Tibial nerve (tissue), 4 donors: ENCODE measurements at regions not wholly inside any gene's neighbourhood (a gene's known extent, or its start where the extent isn't known, plus 50 kb on each side); places are given as distances from the start of the nearest gene placed in this dataset.

Source experiments
- EP300 ChIP-seq, 2 donors: sonication (generic); formaldehyde crosslinking; IDR thresholded peaks; one replicate each; pipeline ENCODE4 v1.6.1; 2017; ENCODE audit warnings: antibody characterized with exemption in 2 of 2, mild to moderate bottlenecking in 1 of 2
- POLR2A ChIP-seq, 2 donors: fragments of 450-650 bp; IDR thresholded peaks; one replicate each; pipeline ENCODE4 v1.6.1; 2017; ENCODE audit warnings: antibody characterized with exemption in 2 of 2, mild to moderate bottlenecking in 2 of 2, moderate library complexity in 2 of 2
- TF ChIP-seq, protein P1 (sequence below), 5 experiments: fragments of 200-600 bp in 3 of 5; fragments of 450-650 bp in 2 of 5; sonication (generic) in 3 of 5; IDR thresholded peaks; one replicate each; pipeline ENCODE4 v1.5.1; 2016 to 2019; ENCODE audit warnings: antibody characterized with exemption in 5 of 5, mild to moderate bottlenecking in 3 of 5, moderate library complexity in 2 of 5

DNA sequence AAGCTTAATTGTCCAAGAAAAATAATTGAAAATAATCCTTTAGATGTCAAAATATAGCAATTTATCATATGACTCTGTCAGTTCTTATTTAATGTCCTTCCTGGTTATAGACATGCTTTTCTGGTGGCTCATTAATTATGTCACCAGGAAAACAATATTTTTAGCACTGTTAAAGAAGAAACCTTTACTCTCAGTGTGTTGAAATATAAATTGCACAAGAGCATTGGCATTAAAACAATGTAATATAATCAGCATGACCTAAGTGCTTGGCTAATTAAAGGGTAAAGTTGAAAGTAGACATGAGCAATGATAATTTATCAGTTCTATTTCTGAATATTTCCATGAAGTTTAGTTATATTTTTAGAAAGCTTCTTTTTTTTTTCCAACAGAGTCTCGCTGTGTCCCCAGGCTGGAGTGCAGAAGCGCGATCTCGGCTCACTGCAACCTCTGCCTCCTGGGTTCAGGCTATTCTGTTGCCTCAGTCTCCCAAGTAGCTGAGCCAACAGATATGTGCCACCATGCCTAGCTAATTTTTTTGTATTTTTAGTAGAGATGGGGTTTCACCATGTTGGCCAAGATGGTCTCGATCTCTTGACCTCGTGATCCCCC, 232.3 kb downstream of the JRKL start:
- TF ChIP-seq, protein P1, sequence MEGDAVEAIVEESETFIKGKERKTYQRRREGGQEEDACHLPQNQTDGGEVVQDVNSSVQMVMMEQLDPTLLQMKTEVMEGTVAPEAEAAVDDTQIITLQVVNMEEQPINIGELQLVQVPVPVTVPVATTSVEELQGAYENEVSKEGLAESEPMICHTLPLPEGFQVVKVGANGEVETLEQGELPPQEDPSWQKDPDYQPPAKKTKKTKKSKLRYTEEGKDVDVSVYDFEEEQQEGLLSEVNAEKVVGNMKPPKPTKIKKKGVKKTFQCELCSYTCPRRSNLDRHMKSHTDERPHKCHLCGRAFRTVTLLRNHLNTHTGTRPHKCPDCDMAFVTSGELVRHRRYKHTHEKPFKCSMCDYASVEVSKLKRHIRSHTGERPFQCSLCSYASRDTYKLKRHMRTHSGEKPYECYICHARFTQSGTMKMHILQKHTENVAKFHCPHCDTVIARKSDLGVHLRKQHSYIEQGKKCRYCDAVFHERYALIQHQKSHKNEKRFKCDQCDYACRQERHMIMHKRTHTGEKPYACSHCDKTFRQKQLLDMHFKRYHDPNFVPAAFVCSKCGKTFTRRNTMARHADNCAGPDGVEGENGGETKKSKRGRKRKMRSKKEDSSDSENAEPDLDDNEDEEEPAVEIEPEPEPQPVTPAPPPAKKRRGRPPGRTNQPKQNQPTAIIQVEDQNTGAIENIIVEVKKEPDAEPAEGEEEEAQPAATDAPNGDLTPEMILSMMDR (IDR thresholded peaks at IDR 0.05), result no peak
- TF ChIP-seq POLR2A (IDR thresholded peaks at IDR 0.05) (no peak), EP300 (IDR thresholded peaks at IDR 0.05) (no peak)
